ENCODE measurements at regions not wholly inside any gene's neighbourhood (a gene's known extent, or its start where the extent isn't known, plus 50 kb on each side); places are given as distances from the start of the nearest gene placed in this dataset.

- Histone ChIP-seq H4K20me1 (ENCODE audit: insufficient read depth, low read length) (no peaks in the 10 kb centered on the region), H2BK20ac (ENCODE audit: low read depth, low read length) (no peak overlapping the region), H2BK5ac (ENCODE audit: low read depth, low read length, poor library complexity, severe bottlenecking) (no peak overlapping the region), H3K4ac (ENCODE audit: low read depth, low read length) (no peak overlapping the region), H2BK15ac (ENCODE audit: low read depth, low read length) (no peak overlapping the region), H3K18ac (ENCODE audit: low read depth, low read length) (no peak overlapping the region), H4K5ac (ENCODE audit: low read depth, low read length) (no peak overlapping the region), H2AFZ (replicated peaks; ENCODE audit: low read length, poor library complexity) (no peak overlapping the region), H3K9ac (ENCODE audit: low read depth, low read length) (no peak overlapping the region), H3K23ac (ENCODE audit: low read depth, low read length) (no peak overlapping the region), H3K36me3 (ENCODE audit: control insufficient read depth, insufficient read depth, low read length) (no peaks in the 10 kb centered on the region), H3K79me1 (ENCODE audit: low read depth in 1 of 2, low read length in 2 of 2) (no peaks in the 10 kb centered on the region), H3K9me1 (ENCODE audit: insufficient read depth, low read length) (no peaks in the 10 kb centered on the region), H3K9me3 (ENCODE audit: control insufficient read depth, insufficient read depth, low read length) (no peaks in the 10 kb centered on the region), H3K27me3 (ENCODE audit: control insufficient read depth, insufficient read depth, low read length) (peaks cover 2% of the 10 kb centered on the region; the same call in 1 of the 2 replicates), H3K4me2 (ENCODE audit: low read depth, low read length) (no peak overlapping the region), H3K56ac (ENCODE audit: extremely low read depth, insufficient read depth, low read length) (no peak overlapping the region), H4K91ac (ENCODE audit: insufficient read depth, low read depth, low read length) (no peak overlapping the region), H3K4me1 (ENCODE audit: control insufficient read depth, insufficient read depth, low read length) (no peaks in the 10 kb centered on the region), H2AK9ac (replicated peaks; ENCODE audit: low read depth, low read length, poor library complexity) (no peak overlapping the region), H3K27ac (ENCODE audit: insufficient read depth, low read length) (no peak overlapping the region), H3K4me3 (ENCODE audit: insufficient read depth, low read depth, low read length) (no peak overlapping the region), H4K8ac (ENCODE audit: low read depth in 2 of 2, low read length in 2 of 2) (no peak overlapping the region), H2AK5ac (ENCODE audit: low read depth, low read length) (no peak overlapping the region), H2BK120ac (ENCODE audit: low read depth, low read length) (no peak overlapping the region), H3K14ac (replicated peaks; ENCODE audit: low read depth, low read length) (no peak overlapping the region)
- in situ Hi-C loops (cut with MboI; ENCODE audit: low sequenced_read_pairs) (no loop called here), intact Hi-C loops (cut with micrococcal nuclease) (no loop called here), dilution Hi-C loops (cut with HindIII; ENCODE audit: low sequenced_read_pairs, unreplicated experiment) (no loop called here)
- TF ChIP-seq CHD1 (IDR thresholded peaks at IDR 0.05; ENCODE audit: low read depth, low read length), result no peak
- no peak for TF ChIP-seq RAD21 (IDR thresholded peaks at IDR 0.05; ENCODE audit: low read length)
- TF ChIP-seq NFE2L2 (IDR thresholded peaks at IDR 0.05; ENCODE audit: low read depth, low read length), result no peak
- no peak for TF ChIP-seq SMC3 (IDR thresholded peaks at IDR 0.05; ENCODE audit: low read depth, low read length)
- no peak for TF ChIP-seq MAZ (IDR thresholded peaks at IDR 0.05; ENCODE audit: borderline replicate concordance, low read depth, low read length)
- TF ChIP-seq POLR2A (IDR thresholded peaks at IDR 0.05; ENCODE audit: low read depth, low read length), result no peak
- TF ChIP-seq USF2 (IDR thresholded peaks at IDR 0.05; ENCODE audit: low read depth, low read length), result no peak
- CTCF ChIA-PET, result interaction anchor here (1.0 kb wide), 1 partner anchor 31 kb away, joined by 4 read pairs; no protein-coding TSS in a partner anchor
- BruUV-seq (replicated peaks), result no TSS peak
- POLR2A ChIA-PET (ENCODE audit: unreplicated experiment), result no interaction called here
- DNase-seq, result no peak
- WGBS, 2 experiments (ENCODE audit: extremely low coverage in 2 of 2, insufficient read length in 1 of 2), result no CpG with 5 or more reads among the region's 3 CpGs
- ATAC-seq (ENCODE audit: low read depth), result no peak
Observed at GRCh38 chr12:58089588-58089987, 148.2 kb downstream of the ATP23 start.
